ENCODE measurements at regions not wholly inside any gene's neighbourhood (a gene's known extent, or its start where the extent isn't known, plus 50 kb on each side); places are given as distances from the start of the nearest gene placed in this dataset.

- TF ChIP-seq EZH2 (IDR thresholded peaks at IDR 0.05; ENCODE audit: borderline replicate concordance, low read depth, low read length, severe bottlenecking) (no peak), CTCF (IDR thresholded peaks at IDR 0.05; ENCODE audit: borderline replicate concordance, extremely low read depth, low read length, poor library complexity, severe bottlenecking) (no peak)
Measured at GRCh38 chr5:145160679-145161078, 674.5 kb downstream of the PRELID2 start.
